IMR-90 (cell line): ENCODE measurements at regions not wholly inside any gene's neighbourhood (a gene's known extent, or its start where the extent isn't known, plus 50 kb on each side); places are given as distances from the start of the nearest gene placed in this dataset.

ENCODE experiments used
- ATAC-seq: fragments of 200-7000 bp; cut with Tn5 transposase; 2 replicates; pipeline ENCODE4 v1.9.1; 2020; ENCODE audit warnings: low read depth, mild to moderate bottlenecking, moderate library complexity
- BruUV-seq: library from RNA; stranded (reverse); fragments of 400-500 nt; replicated peaks from 2 replicates; lab custom pipeline; 2021; lab: Mats Ljungman, UMichigan
- CTCF ChIA-PET: fragments of 300-600 bp; formaldehyde crosslinking; extraction: SDS; loops from one replicate; lab custom pipeline; 2021; ENCODE audit warnings: antibody characterized with exemption; lab: Yijun Ruan, JAX
- POLR2A ChIA-PET: fragments of 300-600 bp; sonication (Branson Sonifier 250); formaldehyde crosslinking; loops from one replicate; lab custom pipeline; 2022; ENCODE audit warnings: antibody characterized with exemption; ENCODE audit not compliant: unreplicated experiment; lab: Charles Lee
- DNase-seq: peaks from one replicate; pipeline ENCODE4 v3.0.0; 2013
- H2AFZ ChIP-seq: replicated peaks from 2 replicates; pipeline ENCODE3; 2013; ENCODE audit warnings: low read length, mild to moderate bottlenecking; ENCODE audit not compliant: poor library complexity
- H2AK5ac ChIP-seq: 2 replicates; pipeline ENCODE4 v1.6.1; 2013; ENCODE audit warnings: low read depth, low read length, inconsistent platforms
- H2AK9ac ChIP-seq: replicated peaks from 2 replicates; pipeline ENCODE3; 2013; ENCODE audit warnings: mild to moderate bottlenecking, low read depth, low read length, moderate library complexity; ENCODE audit not compliant: poor library complexity
- H2BK120ac ChIP-seq: 2 replicates; pipeline ENCODE4 v1.6.1; 2013; ENCODE audit warnings: low read depth, low read length, inconsistent platforms
- H2BK15ac ChIP-seq: 3 replicates; pipeline ENCODE4 v1.6.1; 2013; ENCODE audit warnings: low read depth, low read length, inconsistent platforms
- H2BK20ac ChIP-seq: 2 replicates; pipeline ENCODE4 v1.6.1; 2013; ENCODE audit warnings: low read depth, mild to moderate bottlenecking, inconsistent platforms, low read length, moderate library complexity
- H2BK5ac ChIP-seq: 2 replicates; pipeline ENCODE4 v1.6.1; 2013; ENCODE audit warnings: mild to moderate bottlenecking, low read depth, low read length, inconsistent platforms; ENCODE audit not compliant: poor library complexity, severe bottlenecking
- H3K14ac ChIP-seq: replicated peaks from 2 replicates; pipeline ENCODE4 v1.6.1; 2013; ENCODE audit warnings: low read depth, low read length, inconsistent platforms
- H3K18ac ChIP-seq: 2 replicates; pipeline ENCODE4 v1.6.1; 2013; ENCODE audit warnings: low read depth, low read length, control low read depth
- H3K23ac ChIP-seq: 2 replicates; pipeline ENCODE4 v1.6.1; 2013; ENCODE audit warnings: low read depth, low read length, inconsistent platforms
- H3K27ac ChIP-seq: 2 replicates; pipeline ENCODE4 v1.5.1; 2013; ENCODE audit warnings: mild to moderate bottlenecking, control low read depth, low read length; ENCODE audit not compliant: insufficient read depth
- H3K27me3 ChIP-seq: 2 replicates; pipeline ENCODE4 v1.6.1; 2013; ENCODE audit warnings: low read length; ENCODE audit not compliant: control insufficient read depth, insufficient read depth
- H3K36me3 ChIP-seq: 2 replicates; pipeline ENCODE4 v1.6.1; 2013; ENCODE audit warnings: low read length, mixed read lengths; ENCODE audit not compliant: control insufficient read depth, insufficient read depth
- H3K4ac ChIP-seq: 2 replicates; pipeline ENCODE4 v1.6.1; 2013; ENCODE audit warnings: low read depth, low read length, inconsistent platforms
- H3K4me1 ChIP-seq: 2 replicates; pipeline ENCODE4 v1.6.1; 2013; ENCODE audit warnings: low read length, mixed read lengths; ENCODE audit not compliant: control insufficient read depth, insufficient read depth
- H3K4me2 ChIP-seq: 2 replicates; pipeline ENCODE4 v1.6.1; 2013; ENCODE audit warnings: low read depth, mild to moderate bottlenecking, control low read depth, low read length, moderate library complexity
- H3K4me3 ChIP-seq: 2 replicates; pipeline ENCODE4 v1.5.1; 2013; ENCODE audit warnings: low read depth, mild to moderate bottlenecking, control low read depth, low read length, moderate library complexity; ENCODE audit not compliant: insufficient read depth
- H3K56ac ChIP-seq: 2 replicates; pipeline ENCODE4 v1.6.1; 2013; ENCODE audit warnings: low read length, inconsistent platforms; ENCODE audit not compliant: insufficient read depth; ENCODE audit errors: extremely low read depth
- H3K79me1 ChIP-seq, 2 experiments: 2 replicates each; pipeline ENCODE4 v1.6.1; 2013; ENCODE audit warnings: low read length in 2 of 2, inconsistent platforms in 1 of 2, low read depth in 1 of 2
- H3K9ac ChIP-seq: 2 replicates; pipeline ENCODE4 v1.6.1; 2013; ENCODE audit warnings: low read depth, low read length, control low read depth
- H3K9me1 ChIP-seq: 2 replicates; pipeline ENCODE4 v1.6.1; 2013; ENCODE audit warnings: low read length, inconsistent platforms; ENCODE audit not compliant: insufficient read depth
- H3K9me3 ChIP-seq: 2 replicates; pipeline ENCODE4 v1.6.1; 2013; ENCODE audit warnings: low read length; ENCODE audit not compliant: control insufficient read depth, insufficient read depth
- H4K20me1 ChIP-seq: 2 replicates; pipeline ENCODE4 v1.6.1; 2013; ENCODE audit warnings: low read length, inconsistent platforms; ENCODE audit not compliant: insufficient read depth
- H4K5ac ChIP-seq: 2 replicates; pipeline ENCODE4 v1.6.1; 2013; ENCODE audit warnings: mild to moderate bottlenecking, low read depth, low read length, control low read depth
- H4K8ac ChIP-seq, 2 experiments: 2 replicates each; pipeline ENCODE4 v1.6.1; 2013; ENCODE audit warnings: low read depth in 2 of 2, low read length in 2 of 2, control low read depth in 1 of 2, inconsistent platforms in 1 of 2
- H4K91ac ChIP-seq: 2 replicates; pipeline ENCODE4 v1.6.1; 2013; ENCODE audit warnings: low read depth, low read length, inconsistent platforms; ENCODE audit not compliant: insufficient read depth
- BHLHE40 ChIP-seq: fragments of 150-350 bp; IDR thresholded peaks from 2 replicates; pipeline ENCODE4 v1.6.1; 2016; ENCODE audit warnings: mild to moderate bottlenecking, low read depth, low read length
- CEBPB ChIP-seq: IDR thresholded peaks from 2 replicates; pipeline ENCODE4 v1.6.1; 2012; ENCODE audit warnings: low read depth, low read length, improper control_type of control experiment
- CHD1 ChIP-seq: IDR thresholded peaks from 2 replicates; pipeline ENCODE4 v1.6.1; 2012; ENCODE audit warnings: low read depth, low read length, improper control_type of control experiment
- MAFK ChIP-seq: IDR thresholded peaks from 2 replicates; pipeline ENCODE4 v1.6.1; 2012; ENCODE audit warnings: low read depth, low read length, improper control_type of control experiment
- MAZ ChIP-seq: IDR thresholded peaks from 2 replicates; pipeline ENCODE4 v1.6.1; 2012; ENCODE audit warnings: low read depth, mild to moderate bottlenecking, low read length, improper control_type of control experiment, moderate library complexity, borderline replicate concordance
- MXI1 ChIP-seq: IDR thresholded peaks from 2 replicates; pipeline ENCODE4 v1.6.1; 2012; ENCODE audit warnings: low read depth, mild to moderate bottlenecking, low read length, moderate library complexity, borderline replicate concordance
- NFE2L2 ChIP-seq: fragments of 150-350 bp; IDR thresholded peaks from 2 replicates; pipeline ENCODE4 v1.6.1; 2016; ENCODE audit warnings: low read depth, mild to moderate bottlenecking, low read length
- RAD21 ChIP-seq: IDR thresholded peaks from 2 replicates; pipeline ENCODE4 v1.6.1; 2012; ENCODE audit warnings: low read length, improper control_type of control experiment
- RFX5 ChIP-seq: IDR thresholded peaks from 2 replicates; pipeline ENCODE4 v1.8.0; 2012; ENCODE audit warnings: low read depth, mild to moderate bottlenecking, low read length, moderate library complexity
- SMC3 ChIP-seq: fragments of 150-350 bp; IDR thresholded peaks from 2 replicates; pipeline ENCODE4 v1.6.1; 2016; ENCODE audit warnings: low read depth, mild to moderate bottlenecking, antibody characterized with exemption, low read length, moderate library complexity
- USF2 ChIP-seq: fragments of 150-350 bp; IDR thresholded peaks from 2 replicates; pipeline ENCODE4 v1.6.1; 2017; ENCODE audit warnings: mild to moderate bottlenecking, antibody characterized with exemption, low read length, low read depth
- WGBS, 2 experiments: methylation state at CpG; one replicate each; pipeline versions ENCODE4 v1.1.5 to v1.1.7; 2013; ENCODE audit warnings: missing lambda C conversion rate in 2 of 2; ENCODE audit not compliant: insufficient read length in 1 of 2; ENCODE audit errors: extremely low coverage in 2 of 2; 5-methylcytosine and 5-hydroxymethylcytosine counted together
- dilution Hi-C: fragments of 300-500 bp; cut with HindIII; formaldehyde crosslinking; loops from one replicate; pipeline ENCODE4 v1.14.3; 2018; ENCODE audit warnings: low sequenced_read_pairs; ENCODE audit not compliant: unreplicated experiment
- in situ Hi-C: fragments of 300-500 bp; cut with MboI; formaldehyde crosslinking; loops from 3 replicates; pipeline ENCODE4 v1.14.3; 2019; ENCODE audit warnings: low sequenced_read_pairs, inconsistent platforms, mixed read lengths
- intact Hi-C: fragments of 100-400 bp; cut with micrococcal nuclease; formaldehyde crosslinking; loops from 2 replicates; pipeline ENCODE4 v1.10.0; 2022

- no peak overlapping the region for H3K14ac ChIP-seq
- H2BK120ac ChIP-seq: no peak overlapping the region
- no peak overlapping the region for H3K56ac ChIP-seq
- no peak overlapping the region for H3K4me3 ChIP-seq
- no peak overlapping the region for H3K27ac ChIP-seq
- POLR2A ChIA-PET: no interaction called here
- H3K18ac ChIP-seq: no peak overlapping the region
- dilution Hi-C loops (no loop called here), intact Hi-C loops (no loop called here), in situ Hi-C loops (no loop called here)
- H3K4ac ChIP-seq: no peak overlapping the region
- no peaks in the 10 kb centered on the region for H3K9me1 ChIP-seq
- H4K91ac ChIP-seq: no peak overlapping the region
- no peak overlapping the region for H4K5ac ChIP-seq
- no peak overlapping the region for H2AFZ ChIP-seq
- H4K20me1 ChIP-seq: no peaks in the 10 kb centered on the region
- H2BK5ac ChIP-seq: no peak overlapping the region
- no TSS peak for BruUV-seq
- no peak overlapping the region for H2BK15ac ChIP-seq
- H2AK9ac ChIP-seq: no peak overlapping the region
- H3K36me3 ChIP-seq: no peaks in the 10 kb centered on the region
- no peaks in the 10 kb centered on the region for H3K9me3 ChIP-seq
- H3K23ac ChIP-seq: no peak overlapping the region
- WGBS, 2 experiments: no CpG with 5 or more reads among the region's 3 CpGs
- TF ChIP-seq MAZ (no peak), SMC3 (no peak), CEBPB (no peak), NFE2L2 (no peak), MXI1 (no peak), BHLHE40 (no peak), RAD21 (no peak), CHD1 (no peak), RFX5 (no peak), MAFK (no peak), USF2 (no peak)
- DNase-seq (no peak), ATAC-seq (no peak)
- CTCF ChIA-PET: interaction anchor here (0.6 to 0.7 kb wide), 2 partner anchors 26 to 404 kb away, joined by 4 read pairs; no protein-coding TSS in a partner anchor
- no peak overlapping the region for H3K9ac ChIP-seq
- H2AK5ac ChIP-seq: no peak overlapping the region
- H3K27me3 ChIP-seq: no peaks in the 10 kb centered on the region
- no peaks in the 10 kb centered on the region for H3K79me1 ChIP-seq
- H3K4me1 ChIP-seq: no peaks in the 10 kb centered on the region
- no peak overlapping the region for H2BK20ac ChIP-seq
- no peak overlapping the region for H4K8ac ChIP-seq
- no peak overlapping the region for H3K4me2 ChIP-seq
Observed at GRCh38 chr2:53265544-53266299, 501.9 kb upstream of the CHAC2 start.
